Breast epithelium (tissue), 3 donors: ENCODE measurements at regions not wholly inside any gene's neighbourhood (a gene's known extent, or its start where the extent isn't known, plus 50 kb on each side); places are given as distances from the start of the nearest gene placed in this dataset.

Experiments
- POLR2AphosphoS5 ChIP-seq, 3 donors: sonication (generic); formaldehyde crosslinking; IDR thresholded peaks; one replicate each; pipeline ENCODE4 v1.6.1; 2017; ENCODE audit warnings: antibody characterized with exemption in 3 of 3
- TF ChIP-seq, protein P1 (sequence below), 3 donors: fragments of 450-650 bp; IDR thresholded peaks; one replicate each; pipeline ENCODE4 v1.5.1; 2016 to 2017; ENCODE audit warnings: antibody characterized with exemption in 3 of 3, mild to moderate bottlenecking in 3 of 3, moderate library complexity in 3 of 3

DNA sequence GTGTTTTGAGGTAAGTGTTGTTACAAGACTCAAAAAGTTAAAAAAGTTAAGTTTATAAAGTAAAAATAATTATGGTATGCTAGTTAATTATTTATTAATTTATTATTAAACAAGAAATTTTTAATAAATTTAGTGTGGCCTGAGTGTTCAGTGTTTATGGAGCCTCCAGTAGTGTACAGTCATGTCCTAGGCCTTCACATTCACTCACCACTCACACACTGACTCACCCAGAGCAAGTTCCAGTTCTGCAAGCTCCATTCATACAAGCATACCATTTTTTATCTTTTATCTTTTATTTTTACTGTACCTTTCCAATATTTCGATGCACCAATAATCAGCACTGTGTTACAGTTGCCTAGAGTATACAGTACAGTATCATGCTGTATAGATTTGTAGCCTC lies 381.2 kb upstream of the MGMT start:
- TF ChIP-seq, protein P1, sequence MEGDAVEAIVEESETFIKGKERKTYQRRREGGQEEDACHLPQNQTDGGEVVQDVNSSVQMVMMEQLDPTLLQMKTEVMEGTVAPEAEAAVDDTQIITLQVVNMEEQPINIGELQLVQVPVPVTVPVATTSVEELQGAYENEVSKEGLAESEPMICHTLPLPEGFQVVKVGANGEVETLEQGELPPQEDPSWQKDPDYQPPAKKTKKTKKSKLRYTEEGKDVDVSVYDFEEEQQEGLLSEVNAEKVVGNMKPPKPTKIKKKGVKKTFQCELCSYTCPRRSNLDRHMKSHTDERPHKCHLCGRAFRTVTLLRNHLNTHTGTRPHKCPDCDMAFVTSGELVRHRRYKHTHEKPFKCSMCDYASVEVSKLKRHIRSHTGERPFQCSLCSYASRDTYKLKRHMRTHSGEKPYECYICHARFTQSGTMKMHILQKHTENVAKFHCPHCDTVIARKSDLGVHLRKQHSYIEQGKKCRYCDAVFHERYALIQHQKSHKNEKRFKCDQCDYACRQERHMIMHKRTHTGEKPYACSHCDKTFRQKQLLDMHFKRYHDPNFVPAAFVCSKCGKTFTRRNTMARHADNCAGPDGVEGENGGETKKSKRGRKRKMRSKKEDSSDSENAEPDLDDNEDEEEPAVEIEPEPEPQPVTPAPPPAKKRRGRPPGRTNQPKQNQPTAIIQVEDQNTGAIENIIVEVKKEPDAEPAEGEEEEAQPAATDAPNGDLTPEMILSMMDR (IDR thresholded peaks at IDR 0.05), result no peak
- no peak for TF ChIP-seq POLR2AphosphoS5 (IDR thresholded peaks at IDR 0.05)
